DMS 273 (cell line): ENCODE measurements at regions not wholly inside any gene's neighbourhood (a gene's known extent, or its start where the extent isn't known, plus 50 kb on each side); places are given as distances from the start of the nearest gene placed in this dataset.

Source experiments
- DNase-seq: peaks from one replicate; lab custom pipeline; 2025; ENCODE audit not compliant: unreplicated experiment; lab: John Stamatoyannopoulos, UW

GRCh38 chr5:143693651-143694252 is 118.2 kb upstream of the HMHB1 start:
- no peak for DNase-seq

DNA sequence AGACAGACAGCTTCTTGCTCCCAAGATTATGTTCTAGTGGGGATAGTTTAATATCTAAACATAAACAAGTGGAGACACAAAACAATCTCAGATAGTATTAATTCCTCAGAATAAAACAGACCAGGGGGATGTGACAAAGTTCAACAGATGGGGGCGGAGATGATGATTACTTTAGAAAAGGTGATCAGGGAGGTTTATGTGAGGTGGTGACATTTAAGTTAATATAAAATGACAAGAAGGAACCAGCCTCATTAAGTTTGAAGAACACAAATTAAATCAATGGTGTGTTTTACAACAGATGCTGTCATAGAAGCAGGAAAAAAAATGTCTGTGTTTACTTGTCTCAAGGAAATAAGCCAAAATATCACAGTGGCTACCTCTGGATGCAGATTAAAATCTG is 119.6 kb upstream of the HMHB1 start:
- DNase-seq = no peak

DNA sequence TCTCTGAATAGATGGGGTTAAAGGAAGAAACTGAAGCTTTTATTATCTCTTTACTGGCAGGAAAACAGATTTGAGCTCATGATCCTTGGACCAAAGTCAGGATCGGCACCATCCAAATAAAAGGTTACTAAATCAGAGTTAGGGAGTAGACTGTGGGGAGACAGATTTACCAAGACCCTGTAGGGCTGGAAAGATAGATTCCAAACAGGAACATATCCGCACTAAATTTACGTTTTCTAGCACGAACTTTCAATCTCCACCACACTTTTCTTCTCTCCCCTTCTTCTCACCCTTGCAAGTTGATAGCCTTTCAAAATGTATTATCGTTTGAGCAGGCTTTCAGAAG is 120.0 kb upstream of the HMHB1 start:
- DNase-seq = no peak

DNA sequence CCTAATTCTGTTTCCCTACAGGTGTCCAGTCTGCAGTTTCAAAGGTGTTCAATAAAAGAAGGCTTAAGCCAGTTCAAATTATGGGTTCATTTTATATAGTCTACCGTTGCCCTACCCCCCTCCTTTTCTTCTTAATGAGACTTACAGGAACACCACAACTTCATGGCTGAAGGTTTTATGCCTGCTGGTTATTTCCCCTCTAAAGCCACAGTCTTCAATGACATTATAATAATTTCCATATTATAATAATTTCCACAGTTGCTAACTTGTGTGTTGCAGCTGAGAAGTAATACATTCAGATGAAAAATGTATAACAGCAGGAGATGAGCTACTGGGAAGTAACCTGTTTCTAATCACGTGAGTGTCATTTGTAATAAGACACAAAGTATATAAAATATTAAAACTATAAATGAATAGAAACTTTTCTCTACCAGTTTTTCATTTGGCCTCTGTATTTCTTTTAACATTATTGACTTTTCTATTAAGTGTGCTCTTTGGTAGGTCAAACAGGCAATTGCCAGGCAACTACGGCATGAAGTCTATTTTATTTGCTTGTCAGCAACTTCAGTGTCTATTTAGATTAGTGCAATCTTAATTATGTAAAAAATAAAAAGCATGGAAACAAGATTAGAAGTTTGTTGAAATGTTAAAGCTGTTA is 120.5 kb upstream of the HMHB1 start:
- DNase-seq = no peak

- DNase-seq = no peak
These were observed 124.4 kb upstream of the HMHB1 start for GRCh38 chr5:143687604-143688003.

DNA sequence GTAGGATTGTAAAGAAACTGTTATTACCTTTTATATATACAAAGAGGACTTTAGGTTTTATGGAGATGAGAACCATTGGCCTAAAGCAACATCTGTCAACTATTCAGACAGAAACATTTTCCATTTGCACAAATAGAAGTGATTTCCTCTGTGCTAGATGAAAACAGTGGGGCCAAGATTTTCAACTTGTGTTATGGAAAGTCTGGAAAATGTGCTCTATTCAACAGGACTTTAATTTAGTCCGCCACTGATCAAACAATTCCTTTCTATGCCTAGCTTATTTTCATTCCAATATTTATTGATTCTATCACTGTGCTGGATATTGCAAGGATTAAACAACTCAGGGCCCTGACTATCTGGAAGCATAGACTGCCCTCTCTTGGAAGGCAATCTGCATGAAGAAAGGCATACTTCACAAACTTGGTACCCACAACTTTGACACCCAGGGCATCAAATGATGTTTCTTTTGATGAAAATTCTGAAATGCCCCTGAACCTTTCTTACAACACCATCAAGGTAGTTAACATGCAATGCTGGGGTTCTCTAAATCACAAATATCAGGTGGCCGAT is 126.6 kb upstream of the HMHB1 start:
- DNase-seq = peak; percentile 14

GRCh38 chr5:143683459-143683858 is 128.5 kb upstream of the HMHB1 start:
- DNase-seq = no peak

DNA sequence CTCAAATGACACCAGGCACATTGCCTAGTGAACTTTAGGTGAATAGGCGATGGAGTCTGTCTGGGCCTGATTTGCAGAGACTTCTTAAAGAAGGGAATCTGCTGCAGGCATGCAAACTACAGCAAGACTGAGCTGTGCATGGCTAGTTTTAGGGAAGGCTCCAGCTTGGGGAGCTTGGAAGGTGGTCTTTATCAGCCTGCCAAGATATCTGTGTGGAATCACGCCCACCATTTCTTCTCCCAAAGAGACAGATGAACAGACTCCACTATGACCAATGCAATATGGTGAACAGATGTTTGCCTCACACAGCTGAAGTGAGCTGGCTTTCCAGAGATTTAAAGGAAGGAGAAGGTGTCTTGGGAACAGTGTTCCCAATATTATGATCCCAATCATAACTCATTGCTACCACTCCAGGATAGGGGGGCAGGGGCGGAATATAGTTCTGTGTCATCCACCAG is 129.0 kb upstream of the HMHB1 start:
- DNase-seq = peak; percentile 78

GRCh38 chr5:143682246-143682905 is 129.6 kb upstream of the HMHB1 start:
- DNase-seq = peak; percentile 53

DNA sequence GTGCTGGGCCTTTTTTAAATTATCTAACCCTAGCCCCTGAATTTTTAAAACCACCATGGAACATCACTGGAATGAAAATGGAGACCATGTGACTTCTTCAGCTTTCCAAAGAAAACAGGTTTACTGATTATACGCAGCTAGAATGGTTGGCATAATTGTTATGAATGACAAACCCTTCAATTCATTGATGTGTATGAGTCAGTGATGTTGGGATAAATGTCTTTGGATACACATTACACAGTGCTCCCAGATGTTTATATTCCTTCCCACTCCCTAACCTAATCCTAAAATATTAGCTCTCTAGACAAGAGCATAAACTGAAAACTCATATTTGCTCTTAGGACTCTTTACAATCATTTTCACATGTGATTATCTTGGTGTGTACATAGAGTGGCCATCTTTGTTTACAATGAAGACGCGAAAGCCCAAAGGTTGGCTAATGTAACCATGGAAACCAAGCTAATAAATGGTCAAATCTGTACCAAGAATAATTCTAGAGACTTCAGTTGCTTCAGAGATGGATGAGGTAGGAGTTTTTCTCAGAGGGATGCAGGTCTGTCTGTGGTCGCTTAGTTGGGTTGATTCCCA is 131.2 kb upstream of the HMHB1 start:
- no peak for DNase-seq

GRCh38 chr5:143679777-143680176 is 132.2 kb upstream of the HMHB1 start:
- DNase-seq = no peak

DNA sequence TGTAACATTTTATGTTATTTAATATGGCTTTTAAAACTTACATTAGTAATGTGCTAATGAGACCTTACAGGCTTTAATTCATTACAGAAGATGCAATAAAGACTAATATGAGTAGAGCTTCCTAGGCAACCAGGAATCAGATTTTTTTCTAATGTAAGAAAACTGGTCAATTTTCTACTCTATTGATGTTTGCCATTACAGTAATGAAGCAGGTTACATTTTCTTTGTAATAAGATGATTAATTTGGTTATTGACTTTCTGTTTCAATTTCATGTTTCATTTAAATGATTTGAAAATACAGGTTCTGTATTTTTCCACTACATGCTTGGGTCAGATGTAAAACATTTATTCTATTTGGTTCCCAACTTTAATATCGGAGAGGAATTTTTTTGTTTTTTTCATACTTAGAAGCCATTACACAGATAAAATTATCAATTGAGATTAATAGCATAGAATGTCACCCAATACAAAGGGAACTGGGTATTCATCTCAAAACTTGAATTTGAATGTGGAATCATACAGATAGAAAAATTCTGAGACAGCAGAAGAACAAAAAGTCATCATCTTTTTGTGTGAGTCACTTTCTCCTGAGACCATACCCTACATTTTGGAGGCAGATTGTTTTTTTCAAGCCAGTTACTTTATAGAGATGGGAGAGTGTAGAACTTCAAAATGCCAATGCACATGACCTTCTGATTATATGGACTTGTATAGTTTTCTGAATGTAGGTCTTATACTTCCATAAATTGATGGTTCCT is 133.6 kb upstream of the HMHB1 start:
- DNase-seq = no peak

GRCh38 chr5:143677403-143677802 is 134.6 kb upstream of the HMHB1 start:
- DNase-seq = no peak

DNA sequence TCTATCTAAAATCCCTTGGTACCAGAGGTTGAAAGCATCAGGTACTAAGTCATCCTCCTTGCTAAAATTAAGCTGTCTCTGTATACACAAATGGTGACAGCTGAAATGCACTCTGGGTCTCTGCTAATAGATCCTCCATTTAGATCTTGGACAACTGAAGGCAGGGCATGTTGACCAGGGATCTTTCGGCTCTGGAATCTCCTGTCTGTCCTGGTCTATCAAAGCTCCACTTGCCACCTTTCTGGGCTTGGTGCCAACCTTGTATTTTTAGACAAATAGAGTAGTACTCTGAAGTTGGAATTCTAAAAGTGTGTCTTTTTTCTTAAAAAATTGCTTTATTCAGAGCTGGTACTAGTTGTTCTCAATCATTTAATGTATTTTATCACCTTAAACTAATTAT is 135.2 kb upstream of the HMHB1 start:
- peak; percentile 38 for DNase-seq

DNA sequence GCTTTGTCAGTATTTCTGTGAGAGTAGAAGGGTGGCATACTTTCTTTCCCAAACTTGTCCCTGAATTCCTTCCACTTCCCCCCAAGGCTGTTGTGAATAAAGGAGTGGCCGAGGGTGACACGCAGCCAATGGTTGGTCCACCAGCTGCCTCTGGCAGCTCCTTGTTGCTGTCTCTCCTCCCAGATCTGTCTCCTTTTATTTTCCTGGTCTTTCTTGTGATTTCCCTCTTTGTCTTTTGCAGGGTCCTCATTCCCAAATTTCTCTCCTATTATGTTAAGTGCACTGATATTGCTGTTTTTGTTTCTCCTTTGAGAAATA is 137.5 kb upstream of the HMHB1 start:
- no peak for DNase-seq

GRCh38 chr5:143673676-143674468 is 138.1 kb upstream of the HMHB1 start:
- DNase-seq = no peak

- no peak for DNase-seq
These were observed 139.2 kb upstream of the HMHB1 start for GRCh38 chr5:143672806-143673205.

DNA sequence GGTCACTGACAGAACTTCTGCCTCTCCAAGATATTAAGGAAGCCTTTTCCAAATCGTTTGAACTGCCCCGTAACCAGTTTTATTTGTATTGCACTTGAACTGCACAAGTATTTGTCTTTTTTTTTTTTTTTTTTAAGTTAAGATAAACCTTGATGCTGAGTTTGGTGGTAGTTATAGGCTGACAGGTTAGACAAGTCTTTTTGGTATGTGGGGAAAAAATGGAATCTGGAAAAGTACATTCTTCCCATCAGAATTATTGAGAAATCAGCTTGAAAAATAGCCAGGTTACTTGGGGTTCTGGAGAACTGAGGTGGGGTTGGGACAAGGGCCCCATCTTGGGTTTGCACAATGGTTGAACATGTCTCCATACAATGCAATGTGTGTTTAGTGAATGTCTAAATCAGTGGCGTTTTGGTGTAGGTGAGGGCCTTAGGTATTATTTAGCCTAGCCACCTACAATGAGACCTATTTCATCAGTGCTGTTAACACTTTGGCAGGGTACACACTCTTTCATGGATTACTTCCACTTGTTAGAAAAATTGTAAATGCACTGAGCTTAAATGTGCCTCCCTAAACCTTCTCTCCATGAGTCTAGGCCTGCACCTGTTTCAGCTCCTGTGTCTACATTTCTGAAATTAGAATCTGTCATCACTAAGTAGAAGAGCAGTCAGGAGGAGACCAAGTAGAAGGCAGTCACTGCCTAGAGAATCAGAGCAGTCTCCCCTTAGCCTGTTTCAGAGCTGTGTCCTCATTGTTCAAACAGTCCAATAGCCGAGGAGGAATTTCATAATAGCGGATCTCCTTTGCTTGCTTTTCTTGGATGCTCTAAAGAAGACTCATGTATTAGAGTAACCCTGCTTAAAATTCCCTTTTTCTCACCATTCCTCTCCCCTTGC is 140.0 kb upstream of the HMHB1 start:
- no peak for DNase-seq

GRCh38 chr5:143671021-143671420 is 140.9 kb upstream of the HMHB1 start:
- DNase-seq = no peak
